HG02885 (cell line): ENCODE measurements at regions not wholly inside any gene's neighbourhood (a gene's known extent, or its start where the extent isn't known, plus 50 kb on each side); places are given as distances from the start of the nearest gene placed in this dataset.
A peak's percentile ranks its signal among the peaks of the same experiment; 100 is the strongest.
"Not testable (repeated sequence)": the region's sequence is repeated elsewhere in the genome, so short reads cannot be mapped to it uniquely, and the experiment has no call there.

Experiments
- ATAC-seq: cut with Tn5 transposase; IDR thresholded peaks from one replicate; pipeline ENCODE4 v1.9.1; 2021; ENCODE audit warnings: mild to moderate bottlenecking; ENCODE audit not compliant: unreplicated experiment, poor library complexity

GRCh38 chr14:97066068-97066899 lies 269.1 kb downstream of the VRK1 start:
- no peak for ATAC-seq

GRCh38 chr14:97068293-97068692 lies 271.1 kb downstream of the VRK1 start:
- ATAC-seq = not testable (repeated sequence)

- no peak for ATAC-seq
Observed at GRCh38 chr14:97070259-97070658, 273.1 kb downstream of the VRK1 start.

GRCh38 chr14:97071177-97071576 lies 274.0 kb downstream of the VRK1 start:
- ATAC-seq = no peak

GRCh38 chr14:97073622-97074021 lies 276.4 kb downstream of the VRK1 start:
- ATAC-seq = no peak

- ATAC-seq = no peak
Observed at GRCh38 chr14:97074456-97074855, 277.3 kb downstream of the VRK1 start.

GRCh38 chr14:97074856-97075255 lies 277.7 kb downstream of the VRK1 start:
- ATAC-seq = no peak

GRCh38 chr14:97077253-97077653 lies 280.1 kb downstream of the VRK1 start:
- ATAC-seq = peak; percentile 89

GRCh38 chr14:97077687-97078086 lies 280.5 kb downstream of the VRK1 start:
- no peak for ATAC-seq

- ATAC-seq = no peak
Observed at GRCh38 chr14:97080991-97081390, 283.8 kb downstream of the VRK1 start.

GRCh38 chr14:97095269-97095668 lies 298.1 kb downstream of the VRK1 start:
- no peak for ATAC-seq

- no peak for ATAC-seq
Observed at GRCh38 chr14:97097296-97097695, 300.1 kb downstream of the VRK1 start.

- ATAC-seq = no peak
Observed at GRCh38 chr14:97100306-97100705, 303.1 kb downstream of the VRK1 start.

- ATAC-seq = no peak
Observed at GRCh38 chr14:97101561-97101960, 304.4 kb downstream of the VRK1 start.

- no peak for ATAC-seq
Observed at GRCh38 chr14:97104029-97104428, 306.8 kb downstream of the VRK1 start.

GRCh38 chr14:97106166-97106565 lies 309.0 kb downstream of the VRK1 start:
- ATAC-seq = no peak

- ATAC-seq = no peak
Observed at GRCh38 chr14:97106609-97107008, 309.4 kb downstream of the VRK1 start.

GRCh38 chr14:97107080-97107479 lies 309.9 kb downstream of the VRK1 start:
- ATAC-seq = no peak

GRCh38 chr14:97107760-97108159 lies 310.6 kb downstream of the VRK1 start:
- ATAC-seq = no peak

GRCh38 chr14:97109234-97109633 lies 312.1 kb downstream of the VRK1 start:
- no peak for ATAC-seq

- ATAC-seq = no peak
Observed at GRCh38 chr14:97113339-97113738, 316.2 kb downstream of the VRK1 start.

GRCh38 chr14:97116546-97116945 lies 319.4 kb downstream of the VRK1 start:
- ATAC-seq = no peak
